ENCODE measurements at regions not wholly inside any gene's neighbourhood (a gene's known extent, or its start where the extent isn't known, plus 50 kb on each side); places are given as distances from the start of the nearest gene placed in this dataset.

DNA sequence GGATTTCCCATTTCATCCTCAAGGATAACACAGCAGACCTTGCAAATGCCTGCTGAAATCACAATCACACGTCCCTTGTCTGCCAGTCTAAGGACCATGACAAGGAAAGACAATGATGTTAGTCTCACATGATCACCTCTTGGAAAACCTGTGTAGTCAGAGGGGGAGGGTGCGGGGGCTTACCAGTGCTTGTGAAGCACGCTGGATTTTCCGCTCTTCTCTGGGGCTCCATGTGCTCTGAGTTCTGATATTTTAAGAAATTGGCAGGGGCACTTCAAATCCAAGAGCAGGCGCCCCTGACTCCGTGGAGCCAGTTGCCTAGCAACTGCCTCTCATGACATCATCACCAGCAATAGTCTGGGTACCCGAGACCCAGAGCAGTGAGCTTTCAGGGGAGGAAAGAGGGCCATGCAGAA is 200.9 kb upstream of the C14orf180 start:
- H3K79me1 ChIP-seq (ENCODE audit: low read length): no peaks in the 10 kb centered on the region
- no peak overlapping the region for H2BK120ac ChIP-seq (ENCODE audit: insufficient read depth, low read length, poor library complexity)
- no peak overlapping the region for H3K9ac ChIP-seq (ENCODE audit: low read length)
- no peak overlapping the region for H3K23ac ChIP-seq (ENCODE audit: low read length)
- no peaks in the 10 kb centered on the region for H3K36me3 ChIP-seq (ENCODE audit: control insufficient read depth in 1 of 2, insufficient read depth in 2 of 2, low read length in 2 of 2)
- no peak overlapping the region for H2AFZ ChIP-seq (ENCODE audit: insufficient read depth, low read length, poor library complexity)
- no peak for DNase-seq
- WGBS (ENCODE audit: extremely low coverage, insufficient coverage, insufficient read length): no CpG with 5 or more reads among the region's 7 CpGs
- H4K8ac ChIP-seq (ENCODE audit: low read depth, low read length): no peak overlapping the region
- H2BK5ac ChIP-seq (ENCODE audit: low read depth, low read length, poor library complexity): no peak overlapping the region
- H2AK5ac ChIP-seq (ENCODE audit: low read length): no peak overlapping the region
- H3K4me2 ChIP-seq (ENCODE audit: low read length): no peak overlapping the region
- H3K9me3 ChIP-seq (ENCODE audit: insufficient read depth, low read depth, low read length): peaks cover 1% of the 10 kb centered on the region
- H3K4me1 ChIP-seq (ENCODE audit: control insufficient read depth in 1 of 2, insufficient read depth in 2 of 2, low read length in 2 of 2): no peaks in the 10 kb centered on the region
- no peak overlapping the region for H4K12ac ChIP-seq (ENCODE audit: low read depth, low read length)
- no peak overlapping the region for H3K4ac ChIP-seq (ENCODE audit: low read depth, low read length)
- H3K27me3 ChIP-seq (ENCODE audit: insufficient read depth, low read length): no peaks in the 10 kb centered on the region
- H3K27ac ChIP-seq (ENCODE audit: low read depth, low read length): no peak overlapping the region
- H3K14ac ChIP-seq (ENCODE audit: low read length): no peak overlapping the region
- H3K4me3 ChIP-seq (ENCODE audit: low read depth, low read length): no peak overlapping the region
- H3K79me2 ChIP-seq (ENCODE audit: control insufficient read depth, insufficient read depth, low read length, poor library complexity): no peaks in the 10 kb centered on the region
- H4K91ac ChIP-seq (ENCODE audit: low read depth, low read length): no peak overlapping the region
- no peak overlapping the region for H2BK12ac ChIP-seq (ENCODE audit: low read length)
- no peak overlapping the region for H3K18ac ChIP-seq (ENCODE audit: low read length)

DNA sequence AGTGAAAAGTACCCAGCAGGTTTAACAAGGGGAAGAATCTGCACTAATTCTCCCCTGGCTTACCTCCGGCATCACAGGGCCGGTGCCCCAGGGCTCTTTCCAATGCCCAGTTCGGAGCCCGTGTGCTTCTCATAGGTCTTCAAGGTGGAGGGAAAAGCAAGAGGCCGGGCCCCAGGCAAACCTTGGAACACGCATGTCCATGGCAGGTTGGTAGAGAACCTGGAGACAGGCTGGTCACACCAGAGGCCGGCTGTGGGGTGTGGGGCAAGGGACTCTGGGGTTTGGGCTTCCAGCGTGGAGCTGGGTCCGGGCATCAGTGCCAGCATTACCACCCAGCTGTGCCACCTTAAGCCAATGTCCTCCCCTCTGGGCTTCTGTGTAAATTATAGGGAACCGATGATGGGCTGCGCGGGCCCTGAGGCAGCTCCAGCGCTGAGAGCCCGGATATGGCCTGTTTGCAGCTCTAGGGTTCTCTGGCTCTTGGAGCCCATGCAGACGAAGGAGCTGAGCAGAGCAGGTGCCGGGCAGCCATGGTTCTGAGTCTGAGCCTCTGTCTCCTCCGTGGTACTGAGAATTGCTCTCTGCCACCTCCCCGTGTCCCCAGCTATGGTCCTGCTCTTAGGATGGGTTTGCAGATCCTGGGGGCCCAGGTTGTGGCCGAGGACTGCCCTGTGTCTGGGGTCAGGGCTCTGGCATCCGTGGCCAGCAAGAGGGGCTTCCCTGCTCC is 197.0 kb upstream of the C14orf180 start:
- H3K27me3 ChIP-seq (ENCODE audit: insufficient read depth, low read length): no peaks in the 10 kb centered on the region
- H2AFZ ChIP-seq (ENCODE audit: insufficient read depth, low read length, poor library complexity): no peak overlapping the region
- no peaks in the 10 kb centered on the region for H3K4me1 ChIP-seq (ENCODE audit: control insufficient read depth in 1 of 2, insufficient read depth in 2 of 2, low read length in 2 of 2)
- no peak overlapping the region for H3K18ac ChIP-seq (ENCODE audit: low read length)
- no peak overlapping the region for H3K9ac ChIP-seq (ENCODE audit: low read length)
- H3K4me2 ChIP-seq (ENCODE audit: low read length): no peak overlapping the region
- no peak overlapping the region for H3K23ac ChIP-seq (ENCODE audit: low read length)
- no CpG with 5 or more reads among the region's 20 CpGs for WGBS (ENCODE audit: extremely low coverage, insufficient coverage, insufficient read length)
- H3K27ac ChIP-seq (ENCODE audit: low read depth, low read length): no peak overlapping the region
- H3K4ac ChIP-seq (ENCODE audit: low read depth, low read length): no peak overlapping the region
- H2BK12ac ChIP-seq (ENCODE audit: low read length): no peak overlapping the region
- H3K4me3 ChIP-seq (ENCODE audit: low read depth, low read length): no peak overlapping the region
- H3K36me3 ChIP-seq (ENCODE audit: control insufficient read depth in 1 of 2, insufficient read depth in 2 of 2, low read length in 2 of 2): no peaks in the 10 kb centered on the region
- no peak overlapping the region for H3K14ac ChIP-seq (ENCODE audit: low read length)
- H2AK5ac ChIP-seq (ENCODE audit: low read length): no peak overlapping the region
- no peak overlapping the region for H4K8ac ChIP-seq (ENCODE audit: low read depth, low read length)
- H2BK120ac ChIP-seq (ENCODE audit: insufficient read depth, low read length, poor library complexity): no peak overlapping the region
- H4K91ac ChIP-seq (ENCODE audit: low read depth, low read length): no peak overlapping the region
- peaks cover 1% of the 10 kb centered on the region for H3K9me3 ChIP-seq (ENCODE audit: insufficient read depth, low read depth, low read length)
- no peak overlapping the region for H4K12ac ChIP-seq (ENCODE audit: low read depth, low read length)
- DNase-seq: no peak
- H3K79me2 ChIP-seq (ENCODE audit: control insufficient read depth, insufficient read depth, low read length, poor library complexity): no peaks in the 10 kb centered on the region
- no peaks in the 10 kb centered on the region for H3K79me1 ChIP-seq (ENCODE audit: low read length)
- no peak overlapping the region for H2BK5ac ChIP-seq (ENCODE audit: low read depth, low read length, poor library complexity)

DNA sequence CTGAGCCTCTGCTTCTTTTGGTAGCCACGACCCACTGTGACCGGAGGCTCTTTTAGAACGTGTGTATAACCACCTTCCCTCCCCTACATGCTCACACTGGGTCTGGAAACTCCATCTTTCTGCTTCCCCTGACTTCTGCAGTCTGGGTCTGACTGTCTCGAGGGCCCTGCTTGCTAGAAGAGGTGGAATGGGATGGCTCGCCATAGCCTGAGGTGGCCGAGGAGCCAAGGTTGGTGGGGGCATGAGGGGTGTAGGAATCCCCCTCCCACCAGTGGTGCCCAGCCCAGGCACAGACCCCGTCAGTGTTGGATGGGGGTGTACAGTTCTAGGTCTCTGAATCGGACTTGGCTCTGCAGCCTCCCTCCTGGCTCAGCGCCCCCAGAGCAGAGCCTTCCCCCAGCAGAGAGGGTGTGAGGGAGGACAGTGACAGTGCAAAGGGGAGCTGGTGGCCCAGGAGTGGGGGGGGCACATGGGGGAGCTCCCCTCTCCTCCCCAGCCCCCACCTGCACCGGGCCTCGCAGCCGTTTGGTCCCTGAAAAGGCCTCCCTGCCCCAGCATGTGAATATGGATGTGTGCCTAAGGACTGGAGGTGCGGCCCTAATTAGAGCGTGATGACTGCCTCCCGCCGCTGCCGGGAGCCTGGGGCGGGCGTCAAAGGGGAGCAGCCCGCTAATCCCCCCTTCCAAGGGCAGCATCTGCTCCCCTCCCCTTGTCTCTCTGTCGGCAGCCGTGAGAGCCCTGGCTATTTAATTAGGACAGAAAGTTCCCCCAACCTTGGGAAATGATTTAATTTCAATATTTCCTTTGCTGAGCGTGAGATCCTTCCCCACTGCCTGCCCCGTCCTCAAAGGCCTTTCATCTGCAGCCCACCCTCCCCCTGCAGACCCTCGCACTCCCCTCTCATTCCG is 196.2 kb upstream of the C14orf180 start:
- no peak overlapping the region for H3K18ac ChIP-seq (ENCODE audit: low read length)
- H3K27ac ChIP-seq (ENCODE audit: low read depth, low read length): no peak overlapping the region
- H3K14ac ChIP-seq (ENCODE audit: low read length): no peak overlapping the region
- peaks cover 1% of the 10 kb centered on the region for H3K9me3 ChIP-seq (ENCODE audit: insufficient read depth, low read depth, low read length)
- no peak overlapping the region for H4K12ac ChIP-seq (ENCODE audit: low read depth, low read length)
- no peak overlapping the region for H3K4me3 ChIP-seq (ENCODE audit: low read depth, low read length)
- no CpG with 5 or more reads among the region's 26 CpGs for WGBS (ENCODE audit: extremely low coverage, insufficient coverage, insufficient read length)
- no peak overlapping the region for H3K4ac ChIP-seq (ENCODE audit: low read depth, low read length)
- H2BK5ac ChIP-seq (ENCODE audit: low read depth, low read length, poor library complexity): no peak overlapping the region
- no peaks in the 10 kb centered on the region for H3K79me2 ChIP-seq (ENCODE audit: control insufficient read depth, insufficient read depth, low read length, poor library complexity)
- H2BK120ac ChIP-seq (ENCODE audit: insufficient read depth, low read length, poor library complexity): no peak overlapping the region
- no peak overlapping the region for H4K91ac ChIP-seq (ENCODE audit: low read depth, low read length)
- no peaks in the 10 kb centered on the region for H3K27me3 ChIP-seq (ENCODE audit: insufficient read depth, low read length)
- no peak overlapping the region for H2BK12ac ChIP-seq (ENCODE audit: low read length)
- no peak for DNase-seq
- H3K23ac ChIP-seq (ENCODE audit: low read length): no peak overlapping the region
- no peaks in the 10 kb centered on the region for H3K79me1 ChIP-seq (ENCODE audit: low read length)
- no peaks in the 10 kb centered on the region for H3K4me1 ChIP-seq (ENCODE audit: control insufficient read depth in 1 of 2, insufficient read depth in 2 of 2, low read length in 2 of 2)
- H2AK5ac ChIP-seq (ENCODE audit: low read length): no peak overlapping the region
- H3K9ac ChIP-seq (ENCODE audit: low read length): no peak overlapping the region
- no peaks in the 10 kb centered on the region for H3K36me3 ChIP-seq (ENCODE audit: control insufficient read depth in 1 of 2, insufficient read depth in 2 of 2, low read length in 2 of 2)
- no peak overlapping the region for H3K4me2 ChIP-seq (ENCODE audit: low read length)
- H2AFZ ChIP-seq (ENCODE audit: insufficient read depth, low read length, poor library complexity): no peak overlapping the region
- no peak overlapping the region for H4K8ac ChIP-seq (ENCODE audit: low read depth, low read length)

DNA sequence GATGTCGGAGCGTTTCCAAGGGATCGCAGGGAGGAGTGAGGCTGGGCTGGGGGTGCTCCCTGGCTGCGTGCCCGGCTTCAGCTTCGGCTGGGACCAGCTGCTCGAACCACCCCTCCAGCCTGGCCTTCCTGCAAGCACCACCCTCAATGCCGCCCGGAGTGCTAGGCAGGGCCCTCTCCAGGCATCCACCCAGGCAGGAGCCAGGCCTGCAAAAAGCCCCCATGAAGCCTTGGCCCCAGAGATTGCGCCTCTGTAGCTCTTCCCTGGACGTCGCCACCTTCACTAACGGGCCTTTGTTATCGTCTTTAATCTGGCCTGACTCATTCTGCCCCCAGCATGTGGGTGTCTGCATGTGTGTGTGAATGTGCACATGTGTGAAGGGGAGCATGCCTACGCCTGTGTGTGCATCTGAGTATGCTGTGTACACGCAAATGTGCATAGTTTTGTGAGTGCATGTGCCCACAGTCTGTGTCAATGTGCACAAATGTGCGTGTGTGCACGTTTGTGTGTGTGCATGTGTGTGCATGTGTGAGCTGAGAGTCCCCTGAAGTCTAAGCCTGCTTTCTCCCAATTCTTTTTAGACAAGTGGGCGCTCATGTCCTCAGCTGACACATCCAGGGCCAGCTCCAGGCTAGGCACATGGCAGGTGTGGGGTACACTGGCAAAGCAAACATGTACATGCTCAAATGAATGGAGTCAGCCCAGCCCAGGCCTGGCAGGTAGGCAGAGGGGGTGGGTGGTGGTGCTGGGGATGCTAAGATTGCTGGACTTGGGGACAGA is 195.4 kb upstream of the C14orf180 start:
- Histone ChIP-seq H2AK5ac (ENCODE audit: low read length) (no peak overlapping the region), H4K12ac (ENCODE audit: low read depth, low read length) (no peak overlapping the region), H3K4me2 (ENCODE audit: low read length) (no peak overlapping the region), H4K8ac (ENCODE audit: low read depth, low read length) (no peak overlapping the region), H3K27me3 (ENCODE audit: insufficient read depth, low read length) (no peaks in the 10 kb centered on the region), H3K9ac (ENCODE audit: low read length) (no peak overlapping the region), H3K4me3 (ENCODE audit: low read depth, low read length) (no peak overlapping the region), H3K14ac (ENCODE audit: low read length) (no peak overlapping the region), H3K23ac (ENCODE audit: low read length) (no peak overlapping the region), H3K9me3 (ENCODE audit: insufficient read depth, low read depth, low read length) (peaks cover 1% of the 10 kb centered on the region), H2BK120ac (ENCODE audit: insufficient read depth, low read length, poor library complexity) (no peak overlapping the region), H2BK5ac (ENCODE audit: low read depth, low read length, poor library complexity) (no peak overlapping the region), H2BK12ac (ENCODE audit: low read length) (no peak overlapping the region), H3K27ac (ENCODE audit: low read depth, low read length) (no peak overlapping the region), H3K79me2 (ENCODE audit: control insufficient read depth, insufficient read depth, low read length, poor library complexity) (no peaks in the 10 kb centered on the region), H3K4ac (ENCODE audit: low read depth, low read length) (no peak overlapping the region), H3K4me1 (ENCODE audit: control insufficient read depth in 1 of 2, insufficient read depth in 2 of 2, low read length in 2 of 2) (no peaks in the 10 kb centered on the region), H4K91ac (ENCODE audit: low read depth, low read length) (no peak overlapping the region), H3K79me1 (ENCODE audit: low read length) (no peaks in the 10 kb centered on the region), H3K36me3 (ENCODE audit: control insufficient read depth in 1 of 2, insufficient read depth in 2 of 2, low read length in 2 of 2) (no peaks in the 10 kb centered on the region), H2AFZ (ENCODE audit: insufficient read depth, low read length, poor library complexity) (no peak overlapping the region), H3K18ac (ENCODE audit: low read length) (no peak overlapping the region)
- peak in 1 of 2 donors; percentile 47 for DNase-seq
- WGBS (ENCODE audit: extremely low coverage, insufficient coverage, insufficient read length): no CpG with 5 or more reads among the region's 19 CpGs
